GM12891 (cell line): ENCODE measurements at regions not wholly inside any gene's neighbourhood (a gene's known extent, or its start where the extent isn't known, plus 50 kb on each side); places are given as distances from the start of the nearest gene placed in this dataset.

Source experiments
- POLR2A ChIP-seq: IDR thresholded peaks from 2 replicates; pipeline ENCODE4 v1.6.1; 2011; ENCODE audit warnings: low read depth, low read length, control low read depth
- POLR2AphosphoS5 ChIP-seq: IDR thresholded peaks from 2 replicates; pipeline ENCODE4 v1.6.1; 2011; ENCODE audit warnings: low read depth, low read length, control low read depth
- POU2F2 ChIP-seq: IDR thresholded peaks from 2 replicates; pipeline ENCODE4 v1.6.1; 2011; ENCODE audit warnings: low read depth, mild to moderate bottlenecking, control low read depth, low read length, moderate library complexity
- SPI1 ChIP-seq: IDR thresholded peaks from 2 replicates; pipeline ENCODE4 v1.6.1; 2011; ENCODE audit warnings: low read depth, low read length, control low read depth
- TAF1 ChIP-seq: IDR thresholded peaks from 2 replicates; pipeline ENCODE4 v1.6.1; 2011; ENCODE audit warnings: low read depth, low read length, control low read depth

- TF ChIP-seq TAF1 (no peak), POLR2A (no peak), POLR2AphosphoS5 (no peak), SPI1 (no peak), POU2F2 (no peak)
These were observed 573.8 kb upstream of the FAT3 start for GRCh38 chr11:91650802-91651201.
